ENCODE measurements at regions not wholly inside any gene's neighbourhood (a gene's known extent, or its start where the extent isn't known, plus 50 kb on each side); places are given as distances from the start of the nearest gene placed in this dataset.

GRCh38 chr1:177648138-177648537, 321.7 kb downstream of the SEC16B start:
- ChIA-PET CTCF (no interaction called here), POLR2A (ENCODE audit: unreplicated experiment) (no interaction called here)
- no peak for TF ChIP-seq CTCF (conservative IDR thresholded peaks at IDR 0.05)
- TF ChIP-seq EZH2 (IDR thresholded peaks at IDR 0.05; ENCODE audit: low read depth) = no peak
- BruUV-seq (replicated peaks) = no TSS peak
- H3K4me3 ChIP-seq = no peak overlapping the region
- no peak overlapping the region for H3K4me2 ChIP-seq
- H3K9me2 ChIP-seq (ENCODE audit: insufficient read depth) = no peaks in the 10 kb centered on the region
- H3K36me3 ChIP-seq (ENCODE audit: low read depth) = no peaks in the 10 kb centered on the region
- no peaks in the 10 kb centered on the region for H3F3A ChIP-seq (ENCODE audit: insufficient read depth, low read depth)
- H3K27me3 ChIP-seq (ENCODE audit: insufficient read depth, low read depth) = no peaks in the 10 kb centered on the region
- DNase-seq = no peak
- H3K79me2 ChIP-seq (ENCODE audit: low read depth) = no peaks in the 10 kb centered on the region
- H3K27ac ChIP-seq = no peak overlapping the region
- intact Hi-C loops (cut with micrococcal nuclease; ENCODE audit: unreplicated experiment) = no loop called here
- no peaks in the 10 kb centered on the region for H3K9me3 ChIP-seq (ENCODE audit: insufficient read depth, low read depth)
- H4K20me1 ChIP-seq (ENCODE audit: insufficient read depth) = no peaks in the 10 kb centered on the region
- no peaks in the 10 kb centered on the region for H3K4me1 ChIP-seq (replicated peaks; ENCODE audit: insufficient read depth)
- H2AFZ ChIP-seq = no peak overlapping the region

DNA sequence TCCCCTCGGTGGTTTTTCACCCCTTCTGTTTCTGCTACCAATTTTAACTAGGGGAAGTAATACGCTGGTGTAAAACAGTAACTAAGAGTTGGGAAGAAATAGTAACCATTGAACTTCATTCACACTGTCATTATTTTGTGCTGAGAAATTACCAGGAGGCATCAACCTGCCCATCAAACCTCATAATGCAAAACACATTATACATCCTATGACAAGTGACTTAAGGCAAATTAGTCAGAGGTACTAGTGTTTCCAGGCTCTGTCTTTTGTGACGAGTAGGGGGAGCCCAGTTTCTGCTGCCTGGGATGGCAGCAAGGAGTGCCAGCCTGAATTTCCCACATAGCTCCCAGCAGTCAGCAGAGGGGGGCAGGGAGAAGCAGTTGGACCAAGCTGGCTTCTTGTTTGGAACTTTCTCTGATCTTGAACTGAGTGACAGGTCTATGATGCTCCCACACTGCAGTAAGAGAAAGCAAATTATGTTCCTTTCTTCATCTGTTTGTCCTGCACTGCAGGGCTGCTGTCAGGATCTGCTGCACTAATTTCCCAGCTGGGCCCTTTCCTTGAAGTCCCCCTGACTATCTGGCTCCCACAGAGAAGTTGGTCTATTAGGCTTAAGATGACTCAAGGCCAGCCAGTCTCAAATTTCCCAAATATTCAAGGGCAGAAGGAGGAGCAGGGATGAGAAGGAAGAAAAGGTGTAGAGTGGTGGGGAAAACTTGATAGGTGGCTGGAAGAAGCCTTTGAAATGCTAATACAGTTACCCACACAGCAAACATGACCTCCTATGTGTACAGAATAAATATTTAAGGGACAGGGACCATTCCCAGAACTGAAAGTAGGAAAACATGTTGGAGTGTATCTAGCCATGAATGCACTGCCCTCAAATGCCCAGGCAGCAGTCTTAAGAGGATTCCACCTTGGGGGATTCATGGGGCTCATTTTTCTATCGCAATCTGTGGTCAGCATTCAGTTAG, 322.8 kb downstream of the SEC16B start:
- no peak overlapping the region for H3K4me2 ChIP-seq
- POLR2A ChIA-PET (ENCODE audit: unreplicated experiment) = no interaction called here
- H3K4me1 ChIP-seq (replicated peaks; ENCODE audit: insufficient read depth) = no peaks in the 10 kb centered on the region
- no peaks in the 10 kb centered on the region for H3K79me2 ChIP-seq (ENCODE audit: low read depth)
- no peak for DNase-seq
- H3K36me3 ChIP-seq (ENCODE audit: low read depth) = no peaks in the 10 kb centered on the region
- no peaks in the 10 kb centered on the region for H4K20me1 ChIP-seq (ENCODE audit: insufficient read depth)
- no peak overlapping the region for H3K4me3 ChIP-seq
- H2AFZ ChIP-seq = no peak overlapping the region
- H3F3A ChIP-seq (ENCODE audit: insufficient read depth, low read depth) = no peaks in the 10 kb centered on the region
- BruUV-seq (replicated peaks) = no TSS peak
- no peaks in the 10 kb centered on the region for H3K9me3 ChIP-seq (ENCODE audit: insufficient read depth, low read depth)
- TF ChIP-seq EZH2 (IDR thresholded peaks at IDR 0.05; ENCODE audit: low read depth) = no peak
- TF ChIP-seq CTCF (conservative IDR thresholded peaks at IDR 0.05) = no peak
- CTCF ChIA-PET = no interaction called here
- no peak overlapping the region for H3K27ac ChIP-seq
- H3K9me2 ChIP-seq (ENCODE audit: insufficient read depth) = no peaks in the 10 kb centered on the region
- intact Hi-C loops (cut with micrococcal nuclease; ENCODE audit: unreplicated experiment) = no loop called here
- no peaks in the 10 kb centered on the region for H3K27me3 ChIP-seq (ENCODE audit: insufficient read depth, low read depth)

GRCh38 chr1:177645491-177646190, 324.2 kb downstream of the SEC16B start:
- Histone ChIP-seq H2AFZ (no peak overlapping the region), H3F3A (ENCODE audit: insufficient read depth, low read depth) (no peaks in the 10 kb centered on the region), H3K79me2 (ENCODE audit: low read depth) (no peaks in the 10 kb centered on the region), H3K27me3 (ENCODE audit: insufficient read depth, low read depth) (no peaks in the 10 kb centered on the region), H3K9me2 (ENCODE audit: insufficient read depth) (no peaks in the 10 kb centered on the region), H3K4me3 (no peak overlapping the region), H3K27ac (no peak overlapping the region), H3K9me3 (ENCODE audit: insufficient read depth, low read depth) (no peaks in the 10 kb centered on the region), H3K4me2 (no peak overlapping the region), H4K20me1 (ENCODE audit: insufficient read depth) (no peaks in the 10 kb centered on the region), H3K4me1 (replicated peaks; ENCODE audit: insufficient read depth) (no peaks in the 10 kb centered on the region), H3K36me3 (ENCODE audit: low read depth) (no peaks in the 10 kb centered on the region)
- DNase-seq = no peak
- ChIA-PET CTCF (no interaction called here), POLR2A (ENCODE audit: unreplicated experiment) (no interaction called here)
- intact Hi-C loops (cut with micrococcal nuclease; ENCODE audit: unreplicated experiment) = no loop called here
- TF ChIP-seq EZH2 (IDR thresholded peaks at IDR 0.05; ENCODE audit: low read depth) = no peak
- no peak for TF ChIP-seq CTCF (conservative IDR thresholded peaks at IDR 0.05)
- BruUV-seq (replicated peaks) = no TSS peak

Measured in PC-9 (cell line).